Stimulated activated CD8-positive, alpha-beta memory T cell treated with anti-CD3 and anti-CD28 coated beads, Interleukin-7, amount 100 ng/mL, for 4 hours (primary cell): ENCODE measurements at regions not wholly inside any gene's neighbourhood (a gene's known extent, or its start where the extent isn't known, plus 50 kb on each side); places are given as distances from the start of the nearest gene placed in this dataset.

Experiments
- DNase-seq, 2 donors: peaks; one replicate each; pipeline ENCODE4 v3.0.0-alpha.2; 2020; ENCODE audit warnings: low read depth in 2 of 2

- DNase-seq = no peak
Measured at GRCh38 chr5:51276250-51276649, 107.0 kb upstream of the ISL1 start.

GRCh38 chr5:51278539-51278938, 104.7 kb upstream of the ISL1 start:
- DNase-seq = no peak

- DNase-seq = no peak
Measured at GRCh38 chr5:51279983-51280706, 103.1 kb upstream of the ISL1 start.

GRCh38 chr5:51286046-51286445, 97.2 kb upstream of the ISL1 start:
- no peak for DNase-seq

- DNase-seq = no peak
Measured at GRCh38 chr5:51302343-51302742, 80.9 kb upstream of the ISL1 start.

- no peak for DNase-seq
Measured at GRCh38 chr5:51326844-51327243, 56.4 kb upstream of the ISL1 start.
